ENCODE measurements at regions not wholly inside any gene's neighbourhood (a gene's known extent, or its start where the extent isn't known, plus 50 kb on each side); places are given as distances from the start of the nearest gene placed in this dataset.

- TF ChIP-seq FOXP1 (IDR thresholded peaks at IDR 0.05): no peak
- TF ChIP-seq FOXP1 (CRISPR knock-in tag; IDR thresholded peaks at IDR 0.05): no peak
- TF ChIP-seq CTCF (CRISPR knock-in tag; IDR thresholded peaks at IDR 0.05): no peak
- no peak for TF ChIP-seq CAMTA2 (CRISPR knock-in tag; IDR thresholded peaks at IDR 0.05; ENCODE audit: borderline replicate concordance)
- no peak for TF ChIP-seq CERS6 (CRISPR knock-in tag; IDR thresholded peaks at IDR 0.05)
These were observed 926.4 kb downstream of the MAT2B start for GRCh38 chr5:164431634-164432304.
